ENCODE measurements at regions not wholly inside any gene's neighbourhood (a gene's known extent, or its start where the extent isn't known, plus 50 kb on each side); places are given as distances from the start of the nearest gene placed in this dataset.

GRCh38 chr4:77344001-77344400 is 187.0 kb downstream of the CCNG2 start:
- TF ChIP-seq CHD1 (IDR thresholded peaks at IDR 0.05; ENCODE audit: low read depth, low read length) (no peak), JUND (IDR thresholded peaks at IDR 0.05; ENCODE audit: low read depth, low read length) (no peak), SRF (IDR thresholded peaks at IDR 0.05; ENCODE audit: low read depth in 2 of 2, low read length in 2 of 2) (no peak), CREM (IDR thresholded peaks at IDR 0.05; ENCODE audit: low read depth) (no peak), ZNF274 (IDR thresholded peaks at IDR 0.05; ENCODE audit: insufficient read depth, insufficient read length) (no peak)

Measured in GM12878 (cell line).